Fibroblast of villous mesenchyme (primary cell): ENCODE measurements at regions not wholly inside any gene's neighbourhood (a gene's known extent, or its start where the extent isn't known, plus 50 kb on each side); places are given as distances from the start of the nearest gene placed in this dataset.

Source experiments
- DNase-seq: peaks from one replicate; pipeline ENCODE4 v3.0.0-alpha.2; 2010; ENCODE audit warnings: low read depth
- H3K4me3 ChIP-seq: 2 replicates; pipeline ENCODE4 v1.5.1; 2011; ENCODE audit warnings: low read depth, mild to moderate bottlenecking, low read length
- CTCF ChIP-seq: IDR thresholded peaks from 2 replicates; pipeline ENCODE4 v1.5.1; 2012; ENCODE audit warnings: low read depth, mild to moderate bottlenecking, low read length; ENCODE audit not compliant: insufficient read depth

- H3K4me3 ChIP-seq, result no peak overlapping the region
- DNase-seq, result no peak
- no peak for TF ChIP-seq CTCF
Observed at GRCh38 chr6:167408235-167408869, 83.5 kb downstream of the TTLL2 start.

DNA sequence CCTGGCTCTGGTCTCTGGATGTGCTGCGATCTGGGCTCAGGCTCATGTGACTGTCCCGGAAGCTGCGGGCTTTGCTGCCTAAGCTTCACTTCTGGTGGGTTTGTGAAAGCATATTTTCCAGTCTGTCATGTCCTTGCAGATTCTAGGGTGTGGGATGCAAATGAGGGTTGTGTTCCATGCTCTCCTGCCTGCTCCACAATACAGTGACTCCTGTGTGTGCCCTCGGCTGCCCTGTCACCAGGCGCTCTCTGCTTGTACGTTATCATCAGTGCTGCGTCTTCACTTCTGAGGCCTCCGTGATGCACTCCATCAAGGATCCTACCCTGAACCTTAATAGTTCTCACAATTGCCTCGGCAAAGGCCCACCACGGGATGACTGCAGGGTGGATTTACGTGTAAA lies 84.2 kb downstream of the TTLL2 start:
- no peak for TF ChIP-seq CTCF
- no peak for DNase-seq
- no peak overlapping the region for H3K4me3 ChIP-seq

DNA sequence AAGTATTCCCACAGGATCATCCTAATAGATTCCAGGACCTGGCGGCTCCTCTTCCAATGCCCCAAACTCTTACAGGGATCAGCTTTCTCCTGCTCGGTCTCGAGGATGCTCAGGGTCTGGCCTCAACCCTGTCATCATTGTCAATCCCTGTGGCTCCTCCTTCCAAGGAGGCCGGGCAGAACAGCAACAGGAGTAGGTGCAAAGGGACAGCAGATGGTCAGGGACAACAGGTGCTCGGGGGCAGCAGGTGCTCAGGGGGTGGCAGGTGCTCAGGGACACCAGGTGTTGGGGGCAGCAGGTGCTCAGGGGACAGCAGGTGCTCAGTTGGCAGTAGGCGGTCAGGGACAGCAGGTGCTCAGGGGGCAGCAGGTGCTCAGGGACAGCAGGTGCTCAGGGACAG lies 84.8 kb downstream of the TTLL2 start:
- TF ChIP-seq CTCF, result no peak
- no peak for DNase-seq
- no peak overlapping the region for H3K4me3 ChIP-seq

DNA sequence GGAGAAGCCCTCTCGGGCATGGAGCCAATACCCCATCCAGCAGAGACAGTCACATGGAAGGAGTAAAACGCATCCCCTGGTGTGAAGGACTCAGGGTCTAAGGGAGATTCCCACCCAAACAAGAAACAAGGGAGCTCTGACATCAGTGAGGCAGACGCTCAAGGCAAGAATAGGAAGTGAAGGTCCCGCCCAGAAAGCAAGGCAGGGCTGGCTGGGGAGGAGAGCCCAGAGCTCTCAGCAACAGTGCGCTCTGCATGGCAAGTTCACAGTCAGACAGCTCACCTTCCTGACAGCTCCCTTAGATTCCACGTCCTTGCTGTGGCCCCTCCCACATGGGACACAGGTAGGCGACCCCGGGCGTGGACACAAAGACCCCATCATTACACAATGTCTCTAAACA lies 85.6 kb downstream of the TTLL2 start:
- H3K4me3 ChIP-seq, result no peak overlapping the region
- no peak for DNase-seq
- TF ChIP-seq CTCF, result no peak

DNA sequence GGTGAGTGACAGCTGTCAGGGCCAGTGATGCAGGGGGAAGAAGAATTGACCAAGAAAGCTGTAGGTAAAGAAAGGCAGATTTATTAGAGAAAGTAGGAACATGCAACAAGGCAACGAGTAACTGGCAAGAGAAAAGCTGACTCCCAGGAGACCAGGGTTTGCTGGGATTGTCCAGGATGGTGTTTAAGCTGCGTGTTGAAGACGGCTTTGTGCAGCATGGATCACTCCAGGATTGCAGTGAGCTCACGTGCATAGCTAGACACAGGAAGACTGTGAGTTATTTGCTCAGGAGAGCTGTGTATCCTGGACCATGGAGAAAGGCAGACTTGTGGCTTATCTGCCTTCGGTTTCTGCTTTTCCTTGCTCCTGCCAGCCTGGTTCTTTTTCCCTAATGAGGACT lies 87.6 kb downstream of the TTLL2 start:
- TF ChIP-seq CTCF, result no peak
- no peak overlapping the region for H3K4me3 ChIP-seq
- no peak for DNase-seq

GRCh38 chr6:167415441-167415961 lies 90.6 kb downstream of the TTLL2 start:
- H3K4me3 ChIP-seq, result no peak overlapping the region
- no peak for TF ChIP-seq CTCF
- no peak for DNase-seq

- DNase-seq, result no peak
- no peak overlapping the region for H3K4me3 ChIP-seq
- TF ChIP-seq CTCF, result no peak
Observed at GRCh38 chr6:167416676-167417430, 92.0 kb downstream of the TTLL2 start.
